Natural killer cell (primary cell): ENCODE measurements at regions not wholly inside any gene's neighbourhood (a gene's known extent, or its start where the extent isn't known, plus 50 kb on each side); places are given as distances from the start of the nearest gene placed in this dataset.

Experiments used
- ATAC-seq, 3 donors: fragments of 150-1000 bp in 2 of 3; fragments of 200-7000 bp in 1 of 3; cut with Tn5 transposase; 1 replicate in 1 of 3; 2 replicates in 2 of 3; pipeline ENCODE4 v1.10.0; 2021; ENCODE audit warnings: mild to moderate bottlenecking in 2 of 3, moderate library complexity in 2 of 3
- DNase-seq, 2 donors: peaks; one replicate each; pipeline versions ENCODE4 v3.0.0 to v3.0.0-alpha.2; 2013 to 2021; ENCODE audit warnings: mixed read lengths in 1 of 2
- H3K27ac ChIP-seq: one replicate; pipeline ENCODE4 v1.5.1; 2013; ENCODE audit warnings: mild to moderate bottlenecking, low read length
- H3K27me3 ChIP-seq: one replicate; pipeline ENCODE4 v1.6.1; 2013; ENCODE audit warnings: low read length; ENCODE audit not compliant: control insufficient read depth, insufficient read depth
- H3K36me3 ChIP-seq: one replicate; pipeline ENCODE4 v1.6.1; 2013; ENCODE audit warnings: low read length; ENCODE audit not compliant: control insufficient read depth, insufficient read depth
- H3K4me1 ChIP-seq: one replicate; pipeline ENCODE4 v1.6.1; 2013; ENCODE audit warnings: low read length; ENCODE audit not compliant: control insufficient read depth, insufficient read depth
- H3K4me3 ChIP-seq: one replicate; pipeline ENCODE4 v1.5.1; 2013; ENCODE audit warnings: low read length
- H3K9me3 ChIP-seq: one replicate; pipeline ENCODE4 v1.6.1; 2013; ENCODE audit warnings: low read length; ENCODE audit not compliant: control insufficient read depth, insufficient read depth
- H3K27ac Mint-ChIP-seq, 2 donors: one replicate each; pipeline ENCODE4 v1.8.0; 2022; ENCODE audit warnings: mild to moderate bottlenecking in 2 of 2, mixed read lengths in 2 of 2, moderate library complexity in 1 of 2
- H3K27me3 Mint-ChIP-seq, 2 donors: one replicate each; pipeline ENCODE4 v1.8.0; 2022; ENCODE audit warnings: low read depth in 2 of 2, mixed read lengths in 2 of 2
- H3K36me3 Mint-ChIP-seq: one replicate; pipeline ENCODE4 v1.8.0; 2022; ENCODE audit warnings: mixed read lengths
- H3K4me1 Mint-ChIP-seq, 2 donors: one replicate each; pipeline ENCODE4 v1.8.0; 2022; ENCODE audit warnings: mixed read lengths in 2 of 2
- H3K4me3 Mint-ChIP-seq: one replicate; pipeline ENCODE4 v1.8.0; 2022; ENCODE audit warnings: mild to moderate bottlenecking, moderate library complexity, mixed read lengths
- H3K9me3 Mint-ChIP-seq, 2 donors: one replicate each; pipeline ENCODE4 v1.8.0; 2022; ENCODE audit warnings: mixed read lengths in 2 of 2
- WGBS: methylation state at CpG from one replicate; pipeline ENCODE4 v1.1.7; 2013; ENCODE audit warnings: missing lambda C conversion rate; ENCODE audit not compliant: insufficient coverage; 5-methylcytosine and 5-hydroxymethylcytosine counted together
- intact Hi-C: fragments of 100-400 bp; cut with micrococcal nuclease; formaldehyde crosslinking; loops from one replicate; pipeline ENCODE4 v1.14.2; 2022
- TF ChIP-seq, protein P1 (sequence below): fragments of 200-600 bp; IDR thresholded peaks from one replicate; pipeline ENCODE4 v1.8.0; 2022; ENCODE audit warnings: antibody characterized with exemption

DNA sequence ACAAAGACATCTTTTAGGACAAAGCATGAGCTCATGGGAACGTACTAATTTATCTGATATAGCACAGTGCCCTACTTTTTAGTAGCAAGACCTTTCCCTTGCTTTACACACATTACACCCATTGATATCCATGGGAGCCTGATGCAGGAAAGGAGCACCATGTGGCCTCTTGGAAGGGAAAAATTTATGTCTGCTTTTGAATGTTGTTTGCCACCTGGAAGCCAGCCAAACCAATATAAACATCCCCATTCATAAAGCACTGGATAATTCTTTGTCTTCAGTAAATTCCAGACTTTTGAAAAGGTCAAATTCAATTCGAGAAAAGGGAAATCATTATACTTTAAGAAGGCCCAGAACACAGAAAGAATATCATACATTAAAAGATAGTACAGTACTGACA is 152.3 kb upstream of the BEND6 start:
- Mint-ChIP-seq H3K4me3 (no peak overlapping the region), H3K4me1 (no peaks in the 10 kb centered on the region), H3K27ac (no peak overlapping the region), H3K9me3 (no peaks in the 10 kb centered on the region), H3K36me3 (no peaks in the 10 kb centered on the region), H3K27me3 (no peaks in the 10 kb centered on the region)
- TF ChIP-seq, protein P1, sequence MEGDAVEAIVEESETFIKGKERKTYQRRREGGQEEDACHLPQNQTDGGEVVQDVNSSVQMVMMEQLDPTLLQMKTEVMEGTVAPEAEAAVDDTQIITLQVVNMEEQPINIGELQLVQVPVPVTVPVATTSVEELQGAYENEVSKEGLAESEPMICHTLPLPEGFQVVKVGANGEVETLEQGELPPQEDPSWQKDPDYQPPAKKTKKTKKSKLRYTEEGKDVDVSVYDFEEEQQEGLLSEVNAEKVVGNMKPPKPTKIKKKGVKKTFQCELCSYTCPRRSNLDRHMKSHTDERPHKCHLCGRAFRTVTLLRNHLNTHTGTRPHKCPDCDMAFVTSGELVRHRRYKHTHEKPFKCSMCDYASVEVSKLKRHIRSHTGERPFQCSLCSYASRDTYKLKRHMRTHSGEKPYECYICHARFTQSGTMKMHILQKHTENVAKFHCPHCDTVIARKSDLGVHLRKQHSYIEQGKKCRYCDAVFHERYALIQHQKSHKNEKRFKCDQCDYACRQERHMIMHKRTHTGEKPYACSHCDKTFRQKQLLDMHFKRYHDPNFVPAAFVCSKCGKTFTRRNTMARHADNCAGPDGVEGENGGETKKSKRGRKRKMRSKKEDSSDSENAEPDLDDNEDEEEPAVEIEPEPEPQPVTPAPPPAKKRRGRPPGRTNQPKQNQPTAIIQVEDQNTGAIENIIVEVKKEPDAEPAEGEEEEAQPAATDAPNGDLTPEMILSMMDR: no peak
- Histone ChIP-seq H3K36me3 (no peaks in the 10 kb centered on the region), H3K27me3 (no peaks in the 10 kb centered on the region), H3K4me1 (no peaks in the 10 kb centered on the region), H3K9me3 (no peaks in the 10 kb centered on the region), H3K27ac (no peak overlapping the region), H3K4me3 (no peak overlapping the region)
- ATAC-seq (no peak), DNase-seq (no peak)
- intact Hi-C loops: no loop called here
- WGBS: 89% methylated on average over 1 of the region's 2 CpGs

DNA sequence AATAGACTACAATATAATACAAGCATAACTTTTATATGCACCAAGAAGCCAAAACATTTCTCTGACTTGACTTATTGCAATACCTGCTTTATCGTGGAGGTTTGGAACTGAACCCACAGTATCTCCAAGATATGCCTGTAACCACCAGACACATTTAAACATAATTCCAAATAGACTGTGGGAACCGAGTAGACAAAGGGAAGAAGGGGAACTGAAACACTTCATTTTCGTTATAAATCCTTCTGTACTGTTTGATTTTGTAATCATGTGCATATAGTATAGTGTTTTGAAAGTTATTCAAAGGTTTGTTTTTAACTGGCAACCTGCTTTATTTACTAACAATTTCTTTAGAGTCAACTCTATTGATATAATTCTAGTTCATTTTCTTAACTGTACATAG is 154.9 kb upstream of the BEND6 start:
- H3K27me3 Mint-ChIP-seq: peaks cover 0 to 6% of the 10 kb centered on the region in 2 donors
- TF ChIP-seq, protein P1: no peak
- Histone ChIP-seq H3K9me3 (no peaks in the 10 kb centered on the region), H3K4me3 (no peak overlapping the region), H3K36me3 (no peaks in the 10 kb centered on the region), H3K4me1 (no peaks in the 10 kb centered on the region), H3K27me3 (no peaks in the 10 kb centered on the region), H3K27ac (no peak overlapping the region)
- H3K9me3 Mint-ChIP-seq: peaks cover 0 to 3% of the 10 kb centered on the region in 2 donors
- WGBS: 80% methylated on average over 1 of the region's 3 CpGs
- H3K4me3 Mint-ChIP-seq: no peak overlapping the region
- DNase-seq: no peak
- intact Hi-C loops: no loop called here
- no peaks in the 10 kb centered on the region for H3K4me1 Mint-ChIP-seq
- no peak for ATAC-seq
- H3K27ac Mint-ChIP-seq: no peak overlapping the region
- no peaks in the 10 kb centered on the region for H3K36me3 Mint-ChIP-seq

DNA sequence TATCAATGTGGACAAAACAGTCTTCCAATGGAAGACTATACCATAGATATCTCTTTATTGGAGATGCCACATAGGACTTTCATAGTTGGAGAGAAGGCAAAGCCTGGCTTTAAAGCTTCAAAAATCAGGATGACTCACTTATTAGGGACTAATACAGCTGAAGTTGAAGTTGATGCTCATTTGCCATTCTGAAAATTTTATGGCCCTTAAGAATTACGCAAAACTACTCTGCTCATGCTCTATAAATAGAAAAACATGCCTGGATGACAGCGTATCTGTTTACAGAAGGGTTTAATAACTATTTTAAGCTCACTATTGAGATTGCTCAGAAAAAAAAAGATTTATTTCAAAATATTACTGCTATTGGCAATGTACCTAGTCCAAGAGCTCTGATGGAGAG is 155.5 kb upstream of the DST start:
- 100% methylated on average over 1 of the region's 2 CpGs for WGBS
- no peak overlapping the region for H3K27ac ChIP-seq
- Mint-ChIP-seq H3K36me3 (no peaks in the 10 kb centered on the region), H3K4me1 (no peaks in the 10 kb centered on the region), H3K9me3 (peaks cover 0 to 3% of the 10 kb centered on the region in 2 donors), H3K27me3 (peaks cover 0 to 6% of the 10 kb centered on the region in 2 donors), H3K4me3 (no peak overlapping the region), H3K27ac (no peak overlapping the region)
- no peak overlapping the region for H3K4me3 ChIP-seq
- TF ChIP-seq, protein P1: no peak
- DNase-seq: no peak
- intact Hi-C loops: no loop called here
- H3K9me3 ChIP-seq: no peaks in the 10 kb centered on the region
- no peak for ATAC-seq
- H3K36me3 ChIP-seq: no peaks in the 10 kb centered on the region
- H3K27me3 ChIP-seq: no peaks in the 10 kb centered on the region
- no peaks in the 10 kb centered on the region for H3K4me1 ChIP-seq

DNA sequence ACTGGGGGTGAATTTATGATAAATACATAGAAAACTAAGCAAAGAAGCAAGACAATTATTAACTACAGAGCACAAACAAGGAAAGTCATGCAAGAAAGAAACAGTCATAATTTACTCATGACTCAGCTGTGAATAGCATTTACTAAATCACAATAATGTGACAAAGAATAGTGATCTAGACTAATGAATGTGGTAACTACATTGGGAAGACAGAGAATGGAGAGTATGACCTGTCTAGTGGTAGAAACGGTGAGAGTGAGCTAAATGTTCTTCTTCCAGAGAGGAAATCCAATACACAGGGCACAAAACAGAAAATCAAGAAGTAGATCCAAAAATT is 153.5 kb upstream of the DST start:
- H3K27me3 Mint-ChIP-seq: peaks cover 0 to 6% of the 10 kb centered on the region in 2 donors

More for the DNA sequence above, 153.5 kb upstream of the DST start:
- H3K36me3 Mint-ChIP-seq: no peaks in the 10 kb centered on the region
- Histone ChIP-seq H3K27ac (no peak overlapping the region), H3K27me3 (no peaks in the 10 kb centered on the region), H3K36me3 (no peaks in the 10 kb centered on the region), H3K9me3 (no peaks in the 10 kb centered on the region), H3K4me3 (no peak overlapping the region), H3K4me1 (no peaks in the 10 kb centered on the region)
- DNase-seq: no peak
- peaks cover 0 to 3% of the 10 kb centered on the region in 2 donors for H3K9me3 Mint-ChIP-seq
- intact Hi-C loops: no loop called here
- H3K4me3 Mint-ChIP-seq: no peak overlapping the region
- TF ChIP-seq, protein P1: no peak
- H3K27ac Mint-ChIP-seq: no peak overlapping the region
- no peaks in the 10 kb centered on the region for H3K4me1 Mint-ChIP-seq
- WGBS: 75% methylated on average over 1 of the region's 1 CpG
- no peak for ATAC-seq
